Coronary artery (tissue), 2 donors: ENCODE measurements at regions not wholly inside any gene's neighbourhood (a gene's known extent, or its start where the extent isn't known, plus 50 kb on each side); places are given as distances from the start of the nearest gene placed in this dataset.

ENCODE experiments used
- DNase-seq: peaks from one replicate; pipeline ENCODE4 v3.0.0-alpha.2; 2017; ENCODE audit warnings: low spot score
- H3K27ac ChIP-seq, 2 donors: fragments of 200-600 bp; sonication (generic); one replicate each; pipeline ENCODE4 v1.5.1; 2016 to 2019
- H3K4me3 ChIP-seq: fragments of 200-600 bp; sonication (generic); 2 replicates; pipeline ENCODE4 v1.5.1; 2016; ENCODE audit warnings: mild to moderate bottlenecking, moderate library complexity
- CTCF ChIP-seq: fragments of 200-600 bp; sonication (generic); IDR thresholded peaks from one replicate; pipeline ENCODE4 v1.5.1; 2019; ENCODE audit warnings: antibody characterized with exemption

GRCh38 chr11:101336155-101336554 is 206.5 kb upstream of the PGR start:
- DNase-seq: no peak
- TF ChIP-seq CTCF: no peak
- H3K4me3 ChIP-seq: no peak overlapping the region
- H3K27ac ChIP-seq: no peak overlapping the region

- no peak for DNase-seq
- H3K27ac ChIP-seq: no peak overlapping the region
- H3K4me3 ChIP-seq: no peak overlapping the region
- no peak for TF ChIP-seq CTCF
Observed at GRCh38 chr11:101334581-101334980, 205.0 kb upstream of the PGR start.

GRCh38 chr11:101331411-101331810 is 201.8 kb upstream of the PGR start:
- no peak overlapping the region for H3K27ac ChIP-seq
- no peak overlapping the region for H3K4me3 ChIP-seq
- no peak for TF ChIP-seq CTCF
- DNase-seq: no peak

- TF ChIP-seq CTCF: no peak
- no peak for DNase-seq
- Histone ChIP-seq H3K4me3 (no peak overlapping the region), H3K27ac (no peak overlapping the region)
Observed at GRCh38 chr11:101327908-101328307, 198.3 kb upstream of the PGR start.

GRCh38 chr11:101326141-101326540 is 196.5 kb upstream of the PGR start:
- Histone ChIP-seq H3K27ac (no peak overlapping the region), H3K4me3 (no peak overlapping the region)
- no peak for DNase-seq
- TF ChIP-seq CTCF: no peak

GRCh38 chr11:101323997-101324396 is 194.4 kb upstream of the PGR start:
- DNase-seq: no peak
- Histone ChIP-seq H3K27ac (no peak overlapping the region), H3K4me3 (no peak overlapping the region)
- TF ChIP-seq CTCF: no peak

GRCh38 chr11:101321222-101321621 is 191.6 kb upstream of the PGR start:
- TF ChIP-seq CTCF: no peak
- Histone ChIP-seq H3K4me3 (no peak overlapping the region), H3K27ac (no peak overlapping the region)
- no peak for DNase-seq
